ENCODE measurements at regions not wholly inside any gene's neighbourhood (a gene's known extent, or its start where the extent isn't known, plus 50 kb on each side); places are given as distances from the start of the nearest gene placed in this dataset.

DNA sequence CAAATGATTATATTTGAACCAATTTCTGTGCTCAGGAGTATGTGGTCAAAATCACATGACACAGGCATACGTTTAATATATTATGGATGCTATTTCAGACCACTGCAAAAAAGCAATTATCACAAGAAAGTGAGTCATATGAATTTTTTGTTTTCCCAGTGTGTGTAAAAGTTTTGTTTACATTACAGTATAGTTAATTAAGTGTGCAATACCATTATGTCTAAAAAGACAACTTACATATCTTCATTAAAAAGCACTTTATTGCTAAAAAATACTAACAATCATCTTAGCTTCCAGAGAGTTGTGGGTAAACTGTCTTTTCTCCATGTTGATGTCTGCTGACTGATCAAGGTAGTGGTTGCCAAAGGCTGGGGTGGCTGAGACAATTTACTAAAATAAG, 347.2 kb upstream of the PCDH9 start:
- TF ChIP-seq EZH2 (IDR thresholded peaks at IDR 0.05), result no peak
- TF ChIP-seq POLR2AphosphoS5 (IDR thresholded peaks at IDR 0.05; ENCODE audit: borderline replicate concordance, low read depth, low read length), result no peak

Data from SK-N-MC (cell line).